HG03378 (cell line): ENCODE measurements at regions not wholly inside any gene's neighbourhood (a gene's known extent, or its start where the extent isn't known, plus 50 kb on each side); places are given as distances from the start of the nearest gene placed in this dataset.
"Not testable (repeated sequence)": the region's sequence is repeated elsewhere in the genome, so short reads cannot be mapped to it uniquely, and the experiment has no call there.

Source experiments
- ATAC-seq: cut with Tn5 transposase; IDR thresholded peaks from one replicate; pipeline ENCODE4 v1.9.1; 2021; ENCODE audit warnings: mild to moderate bottlenecking, moderate library complexity; ENCODE audit not compliant: unreplicated experiment

GRCh38 chr20:22690616-22691179, 106.3 kb upstream of the FOXA2 start:
- no peak for ATAC-seq

GRCh38 chr20:22691369-22692118, 107.2 kb upstream of the FOXA2 start:
- ATAC-seq, result peak; percentile 50

GRCh38 chr20:22692119-22692475, 107.7 kb upstream of the FOXA2 start:
- no peak for ATAC-seq

- ATAC-seq, result not testable (repeated sequence)
Observed at GRCh38 chr20:22692620-22693019, 108.2 kb upstream of the FOXA2 start.

- ATAC-seq, result no peak
Observed at GRCh38 chr20:22696759-22697158, 112.4 kb upstream of the FOXA2 start.

- no peak for ATAC-seq
Observed at GRCh38 chr20:22698259-22698842, 114.0 kb upstream of the FOXA2 start.

- ATAC-seq, result no peak
Observed at GRCh38 chr20:22699396-22699795, 115.0 kb upstream of the FOXA2 start.

- ATAC-seq, result no peak
Observed at GRCh38 chr20:22700367-22700766, 116.0 kb upstream of the FOXA2 start.

- no peak for ATAC-seq
Observed at GRCh38 chr20:22701679-22702308, 117.4 kb upstream of the FOXA2 start.

GRCh38 chr20:22703843-22704242, 119.5 kb upstream of the FOXA2 start:
- ATAC-seq, result no peak

GRCh38 chr20:22711971-22712755, 127.8 kb upstream of the FOXA2 start:
- ATAC-seq, result no peak

- ATAC-seq, result no peak
Observed at GRCh38 chr20:22716821-22717351, 132.5 kb upstream of the FOXA2 start.

GRCh38 chr20:22717466-22717865, 133.1 kb upstream of the FOXA2 start:
- no peak for ATAC-seq

GRCh38 chr20:22719167-22719591, 134.8 kb upstream of the FOXA2 start:
- no peak for ATAC-seq

- ATAC-seq, result no peak
Observed at GRCh38 chr20:22720206-22720605, 135.8 kb upstream of the FOXA2 start.

- ATAC-seq, result no peak
Observed at GRCh38 chr20:22722811-22723210, 138.4 kb upstream of the FOXA2 start.

GRCh38 chr20:22723659-22724058, 139.3 kb upstream of the FOXA2 start:
- no peak for ATAC-seq

- ATAC-seq, result no peak
Observed at GRCh38 chr20:22728146-22728745, 143.9 kb upstream of the FOXA2 start.

GRCh38 chr20:22729180-22729579, 144.8 kb upstream of the FOXA2 start:
- ATAC-seq, result no peak

- ATAC-seq, result no peak
Observed at GRCh38 chr20:22729616-22730236, 145.4 kb upstream of the FOXA2 start.
